ENCODE measurements at regions not wholly inside any gene's neighbourhood (a gene's known extent, or its start where the extent isn't known, plus 50 kb on each side); places are given as distances from the start of the nearest gene placed in this dataset.
"Not testable (repeated sequence)": the region's sequence is repeated elsewhere in the genome, so short reads cannot be mapped to it uniquely, and the experiment has no call there.

GRCh38 chr22:34684278-34684677 is 381.7 kb upstream of the ISX start:
- not testable (repeated sequence) for H3K9me3 ChIP-seq (ENCODE audit: insufficient read depth, low read length); H4K20me1 ChIP-seq (ENCODE audit: low read depth, low read length); H3K27ac ChIP-seq (ENCODE audit: low read depth, low read length); H3K36me3 ChIP-seq (ENCODE audit: low read length); H3K9ac ChIP-seq (ENCODE audit: low read length); H3F3A ChIP-seq (ENCODE audit: insufficient read depth); H3K9me2 ChIP-seq (replicated peaks; ENCODE audit: insufficient read depth, low read length); H3K27me3 ChIP-seq (ENCODE audit: low read length); H3K4me3 ChIP-seq (ENCODE audit: insufficient read depth, low read length, poor library complexity, severe bottlenecking); H3K79me2 ChIP-seq (ENCODE audit: insufficient read depth, low read length); H3K4me2 ChIP-seq (ENCODE audit: low read depth, low read length, poor library complexity, severe bottlenecking); H2AFZ ChIP-seq (ENCODE audit: low read depth, low read length, severe bottlenecking)

GRCh38 chr22:34687116-34687515 is 378.8 kb upstream of the ISX start:
- H3K9me2 ChIP-seq (replicated peaks; ENCODE audit: insufficient read depth, low read length) = no peaks in the 10 kb centered on the region
- H3K4me3 ChIP-seq (ENCODE audit: insufficient read depth, low read length, poor library complexity, severe bottlenecking) = no peak overlapping the region
- no peak overlapping the region for H3K9ac ChIP-seq (ENCODE audit: low read length)
- H4K20me1 ChIP-seq (ENCODE audit: low read depth, low read length) = no peaks in the 10 kb centered on the region
- no peaks in the 10 kb centered on the region for H3K9me3 ChIP-seq (ENCODE audit: insufficient read depth, low read length)
- no peaks in the 10 kb centered on the region for H3F3A ChIP-seq (ENCODE audit: insufficient read depth)
- no peak overlapping the region for H2AFZ ChIP-seq (ENCODE audit: low read depth, low read length, severe bottlenecking)
- TF ChIP-seq EZH2phosphoT487 (conservative IDR thresholded peaks at IDR 0.05; ENCODE audit: low read length) (no peak), CTCF (IDR thresholded peaks at IDR 0.05; ENCODE audit: insufficient read depth, low read length, poor library complexity, severe bottlenecking) (no peak)
- no peaks in the 10 kb centered on the region for H3K36me3 ChIP-seq (ENCODE audit: low read length)
- H3K27ac ChIP-seq (ENCODE audit: low read depth, low read length) = no peak overlapping the region
- H3K79me2 ChIP-seq (ENCODE audit: insufficient read depth, low read length) = no peaks in the 10 kb centered on the region
- H3K27me3 ChIP-seq (ENCODE audit: low read length) = no peaks in the 10 kb centered on the region
- no peak overlapping the region for H3K4me2 ChIP-seq (ENCODE audit: low read depth, low read length, poor library complexity, severe bottlenecking)

- Histone ChIP-seq H3K9me2 (replicated peaks; ENCODE audit: insufficient read depth, low read length) (no peaks in the 10 kb centered on the region), H3K27me3 (ENCODE audit: low read length) (no peaks in the 10 kb centered on the region), H4K20me1 (ENCODE audit: low read depth, low read length) (no peaks in the 10 kb centered on the region), H3K36me3 (ENCODE audit: low read length) (no peaks in the 10 kb centered on the region), H3K9me3 (ENCODE audit: insufficient read depth, low read length) (no peaks in the 10 kb centered on the region), H3F3A (ENCODE audit: insufficient read depth) (no peaks in the 10 kb centered on the region), H3K4me2 (ENCODE audit: low read depth, low read length, poor library complexity, severe bottlenecking) (no peak overlapping the region), H3K79me2 (ENCODE audit: insufficient read depth, low read length) (no peaks in the 10 kb centered on the region), H3K4me3 (ENCODE audit: insufficient read depth, low read length, poor library complexity, severe bottlenecking) (no peak overlapping the region), H3K9ac (ENCODE audit: low read length) (no peak overlapping the region), H2AFZ (ENCODE audit: low read depth, low read length, severe bottlenecking) (no peak overlapping the region), H3K27ac (ENCODE audit: low read depth, low read length) (no peak overlapping the region)
- TF ChIP-seq EZH2phosphoT487 (conservative IDR thresholded peaks at IDR 0.05; ENCODE audit: low read length) = no peak
- no peak for TF ChIP-seq CTCF (IDR thresholded peaks at IDR 0.05; ENCODE audit: insufficient read depth, low read length, poor library complexity, severe bottlenecking)
Measured at GRCh38 chr22:34688825-34689224, 377.1 kb upstream of the ISX start.

- Histone ChIP-seq H4K20me1 (ENCODE audit: low read depth, low read length) (no peaks in the 10 kb centered on the region), H3F3A (ENCODE audit: insufficient read depth) (no peaks in the 10 kb centered on the region), H3K27me3 (ENCODE audit: low read length) (no peaks in the 10 kb centered on the region), H3K79me2 (ENCODE audit: insufficient read depth, low read length) (no peaks in the 10 kb centered on the region), H3K36me3 (ENCODE audit: low read length) (no peaks in the 10 kb centered on the region), H3K9ac (ENCODE audit: low read length) (no peak overlapping the region), H3K27ac (ENCODE audit: low read depth, low read length) (no peak overlapping the region), H3K4me3 (ENCODE audit: insufficient read depth, low read length, poor library complexity, severe bottlenecking) (no peak overlapping the region), H2AFZ (ENCODE audit: low read depth, low read length, severe bottlenecking) (no peak overlapping the region), H3K9me2 (replicated peaks; ENCODE audit: insufficient read depth, low read length) (no peaks in the 10 kb centered on the region), H3K9me3 (ENCODE audit: insufficient read depth, low read length) (no peaks in the 10 kb centered on the region), H3K4me2 (ENCODE audit: low read depth, low read length, poor library complexity, severe bottlenecking) (no peak overlapping the region)
- no peak for TF ChIP-seq EZH2phosphoT487 (conservative IDR thresholded peaks at IDR 0.05; ENCODE audit: low read length)
- TF ChIP-seq CTCF (IDR thresholded peaks at IDR 0.05; ENCODE audit: insufficient read depth, low read length, poor library complexity, severe bottlenecking) = no peak
Measured at GRCh38 chr22:34696557-34696956, 369.4 kb upstream of the ISX start.

All from SU-DHL-6 (cell line).